ENCODE measurements at regions not wholly inside any gene's neighbourhood (a gene's known extent, or its start where the extent isn't known, plus 50 kb on each side); places are given as distances from the start of the nearest gene placed in this dataset.

DNA sequence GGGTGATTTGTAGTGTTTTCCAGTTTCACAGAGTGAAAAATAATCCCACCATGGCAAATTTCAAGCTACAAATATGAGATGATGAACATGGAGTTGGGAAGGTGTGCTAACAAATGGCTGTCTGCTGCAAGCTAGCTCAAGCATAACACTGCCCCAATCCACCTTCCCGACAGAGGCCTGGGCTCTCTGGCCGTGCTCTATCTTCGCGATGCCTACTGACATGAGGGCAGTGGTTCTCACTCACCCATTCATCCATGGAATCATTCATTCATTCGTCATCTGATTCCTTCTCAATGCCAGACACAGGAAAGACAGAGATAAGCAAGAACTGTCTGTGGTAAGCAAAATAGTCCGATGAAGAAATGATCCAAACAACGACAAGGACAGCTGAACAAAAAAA lies 65.4 kb downstream of the ZNF467 start:
- TF ChIP-seq, protein P1, sequence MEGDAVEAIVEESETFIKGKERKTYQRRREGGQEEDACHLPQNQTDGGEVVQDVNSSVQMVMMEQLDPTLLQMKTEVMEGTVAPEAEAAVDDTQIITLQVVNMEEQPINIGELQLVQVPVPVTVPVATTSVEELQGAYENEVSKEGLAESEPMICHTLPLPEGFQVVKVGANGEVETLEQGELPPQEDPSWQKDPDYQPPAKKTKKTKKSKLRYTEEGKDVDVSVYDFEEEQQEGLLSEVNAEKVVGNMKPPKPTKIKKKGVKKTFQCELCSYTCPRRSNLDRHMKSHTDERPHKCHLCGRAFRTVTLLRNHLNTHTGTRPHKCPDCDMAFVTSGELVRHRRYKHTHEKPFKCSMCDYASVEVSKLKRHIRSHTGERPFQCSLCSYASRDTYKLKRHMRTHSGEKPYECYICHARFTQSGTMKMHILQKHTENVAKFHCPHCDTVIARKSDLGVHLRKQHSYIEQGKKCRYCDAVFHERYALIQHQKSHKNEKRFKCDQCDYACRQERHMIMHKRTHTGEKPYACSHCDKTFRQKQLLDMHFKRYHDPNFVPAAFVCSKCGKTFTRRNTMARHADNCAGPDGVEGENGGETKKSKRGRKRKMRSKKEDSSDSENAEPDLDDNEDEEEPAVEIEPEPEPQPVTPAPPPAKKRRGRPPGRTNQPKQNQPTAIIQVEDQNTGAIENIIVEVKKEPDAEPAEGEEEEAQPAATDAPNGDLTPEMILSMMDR (IDR thresholded peaks at IDR 0.05; ENCODE audit: extremely low read depth in 1 of 2, insufficient read depth in 1 of 2, low read depth in 1 of 2, low read length in 2 of 2) = no peak
- no peak for TF ChIP-seq MYC (IDR thresholded peaks at IDR 0.05; ENCODE audit: low read depth, low read length)
- no peak for TF ChIP-seq POLR2A (IDR thresholded peaks at IDR 0.05; ENCODE audit: low read depth, low read length)
- no peak for TF ChIP-seq EZH2 (IDR thresholded peaks at IDR 0.05; ENCODE audit: borderline replicate concordance, low read depth, low read length, severe bottlenecking)
- no peak for TF ChIP-seq FOS (IDR thresholded peaks at IDR 0.05; ENCODE audit: borderline replicate concordance, insufficient read depth, low read length)
- TF ChIP-seq, protein P2, sequence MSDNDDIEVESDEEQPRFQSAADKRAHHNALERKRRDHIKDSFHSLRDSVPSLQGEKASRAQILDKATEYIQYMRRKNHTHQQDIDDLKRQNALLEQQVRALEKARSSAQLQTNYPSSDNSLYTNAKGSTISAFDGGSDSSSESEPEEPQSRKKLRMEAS (IDR thresholded peaks at IDR 0.05; ENCODE audit: insufficient read depth, insufficient read length) = no peak
- no peak for TF ChIP-seq POLR2AphosphoS5 (IDR thresholded peaks at IDR 0.05; ENCODE audit: insufficient read depth, low read depth, low read length)
